ENCODE measurements at regions not wholly inside any gene's neighbourhood (a gene's known extent, or its start where the extent isn't known, plus 50 kb on each side); places are given as distances from the start of the nearest gene placed in this dataset.

DNA sequence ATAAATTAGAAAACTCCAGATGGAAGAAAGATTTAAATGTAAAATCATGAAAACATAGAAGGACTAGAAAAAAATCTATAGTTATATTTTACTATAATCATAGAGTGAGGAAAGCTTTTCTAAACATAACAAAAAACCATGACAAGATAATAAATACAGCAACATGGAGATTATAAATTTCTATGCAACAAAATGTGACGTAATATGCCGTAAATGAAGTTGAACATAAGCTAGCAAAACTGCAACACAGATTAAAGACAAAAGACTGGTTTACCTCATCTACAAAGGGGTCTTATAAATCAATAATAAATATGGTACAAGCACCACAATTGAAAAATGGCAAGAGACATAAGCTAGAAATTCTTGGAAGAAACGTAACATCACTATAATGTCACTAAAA, 140.4 kb downstream of the C4orf33 start:
- H3K9me3 ChIP-seq (ENCODE audit: low read depth): no peaks in the 10 kb centered on the region
- TF ChIP-seq, protein P1, sequence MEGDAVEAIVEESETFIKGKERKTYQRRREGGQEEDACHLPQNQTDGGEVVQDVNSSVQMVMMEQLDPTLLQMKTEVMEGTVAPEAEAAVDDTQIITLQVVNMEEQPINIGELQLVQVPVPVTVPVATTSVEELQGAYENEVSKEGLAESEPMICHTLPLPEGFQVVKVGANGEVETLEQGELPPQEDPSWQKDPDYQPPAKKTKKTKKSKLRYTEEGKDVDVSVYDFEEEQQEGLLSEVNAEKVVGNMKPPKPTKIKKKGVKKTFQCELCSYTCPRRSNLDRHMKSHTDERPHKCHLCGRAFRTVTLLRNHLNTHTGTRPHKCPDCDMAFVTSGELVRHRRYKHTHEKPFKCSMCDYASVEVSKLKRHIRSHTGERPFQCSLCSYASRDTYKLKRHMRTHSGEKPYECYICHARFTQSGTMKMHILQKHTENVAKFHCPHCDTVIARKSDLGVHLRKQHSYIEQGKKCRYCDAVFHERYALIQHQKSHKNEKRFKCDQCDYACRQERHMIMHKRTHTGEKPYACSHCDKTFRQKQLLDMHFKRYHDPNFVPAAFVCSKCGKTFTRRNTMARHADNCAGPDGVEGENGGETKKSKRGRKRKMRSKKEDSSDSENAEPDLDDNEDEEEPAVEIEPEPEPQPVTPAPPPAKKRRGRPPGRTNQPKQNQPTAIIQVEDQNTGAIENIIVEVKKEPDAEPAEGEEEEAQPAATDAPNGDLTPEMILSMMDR (IDR thresholded peaks at IDR 0.05; ENCODE audit: poor library complexity): no peak
- TF ChIP-seq EZH2 (IDR thresholded peaks at IDR 0.05; ENCODE audit: borderline replicate concordance) (no peak), EZH2phosphoT487 (IDR thresholded peaks at IDR 0.05; ENCODE audit: low read depth, severe bottlenecking, unreplicated experiment) (no peak)
- no peaks in the 10 kb centered on the region for H4K20me1 ChIP-seq (ENCODE audit: insufficient read depth, poor library complexity, severe bottlenecking)
- no peak overlapping the region for H3K27ac ChIP-seq
- DNase-seq (ENCODE audit: low spot score): no peak
- peaks cover 10% of the 10 kb centered on the region for H3K4me1 ChIP-seq (ENCODE audit: insufficient read depth)
- no peak overlapping the region for H3K4me3 ChIP-seq
- 96% methylated on average over 3 of the region's 3 CpGs for WGBS (ENCODE audit: low lambda C conversion rate, missing lambda C conversion rate)
- H3K79me2 ChIP-seq: no peaks in the 10 kb centered on the region
- H3K27me3 ChIP-seq: no peaks in the 10 kb centered on the region
- no peaks in the 10 kb centered on the region for H3K36me3 ChIP-seq (replicated peaks; ENCODE audit: insufficient read depth, low read depth)
- no peak overlapping the region for H3K4me2 ChIP-seq
- no peaks in the 10 kb centered on the region for H3K9me2 ChIP-seq (replicated peaks; ENCODE audit: insufficient read depth)
- H2AFZ ChIP-seq: no peak overlapping the region

- Histone ChIP-seq H3K9me3 (ENCODE audit: low read depth) (no peaks in the 10 kb centered on the region), H3K4me2 (no peak overlapping the region), H3K4me1 (ENCODE audit: insufficient read depth) (no peaks in the 10 kb centered on the region), H3K4me3 (no peak overlapping the region), H2AFZ (peak overlapping the region; percentile 5), H3K79me2 (no peaks in the 10 kb centered on the region), H3K36me3 (replicated peaks; ENCODE audit: insufficient read depth, low read depth) (no peaks in the 10 kb centered on the region), H3K9me2 (replicated peaks; ENCODE audit: insufficient read depth) (no peaks in the 10 kb centered on the region), H3K27me3 (no peaks in the 10 kb centered on the region), H4K20me1 (ENCODE audit: insufficient read depth, poor library complexity, severe bottlenecking) (no peaks in the 10 kb centered on the region), H3K27ac (no peak overlapping the region)
- TF ChIP-seq EZH2 (IDR thresholded peaks at IDR 0.05; ENCODE audit: borderline replicate concordance) (no peak), EZH2phosphoT487 (IDR thresholded peaks at IDR 0.05; ENCODE audit: low read depth, severe bottlenecking, unreplicated experiment) (no peak)
- TF ChIP-seq, protein P1 (IDR thresholded peaks at IDR 0.05; ENCODE audit: poor library complexity): no peak
- DNase-seq (ENCODE audit: low spot score): peak; percentile 33
- 42% methylated on average over 3 of the region's 3 CpGs for WGBS (ENCODE audit: low lambda C conversion rate, missing lambda C conversion rate)
Observed at GRCh38 chr4:129239088-129239487, 143.1 kb downstream of the C4orf33 start.

- Histone ChIP-seq H4K20me1 (ENCODE audit: insufficient read depth, poor library complexity, severe bottlenecking) (no peaks in the 10 kb centered on the region), H3K4me1 (ENCODE audit: insufficient read depth) (no peaks in the 10 kb centered on the region), H3K4me3 (no peak overlapping the region), H3K27ac (no peak overlapping the region), H3K9me2 (replicated peaks; ENCODE audit: insufficient read depth) (no peaks in the 10 kb centered on the region), H2AFZ (no peak overlapping the region), H3K9me3 (ENCODE audit: low read depth) (no peaks in the 10 kb centered on the region), H3K79me2 (no peaks in the 10 kb centered on the region), H3K27me3 (no peaks in the 10 kb centered on the region), H3K36me3 (replicated peaks; ENCODE audit: insufficient read depth, low read depth) (no peaks in the 10 kb centered on the region), H3K4me2 (no peak overlapping the region)
- 73% methylated on average over 1 of the region's 1 CpG for WGBS (ENCODE audit: low lambda C conversion rate, missing lambda C conversion rate)
- DNase-seq (ENCODE audit: low spot score): peak; percentile 32
- TF ChIP-seq EZH2phosphoT487 (IDR thresholded peaks at IDR 0.05; ENCODE audit: low read depth, severe bottlenecking, unreplicated experiment) (no peak), EZH2 (IDR thresholded peaks at IDR 0.05; ENCODE audit: borderline replicate concordance) (no peak)
- TF ChIP-seq, protein P1 (IDR thresholded peaks at IDR 0.05; ENCODE audit: poor library complexity): no peak
Observed at GRCh38 chr4:129240816-129241215, 144.9 kb downstream of the C4orf33 start.

DNA sequence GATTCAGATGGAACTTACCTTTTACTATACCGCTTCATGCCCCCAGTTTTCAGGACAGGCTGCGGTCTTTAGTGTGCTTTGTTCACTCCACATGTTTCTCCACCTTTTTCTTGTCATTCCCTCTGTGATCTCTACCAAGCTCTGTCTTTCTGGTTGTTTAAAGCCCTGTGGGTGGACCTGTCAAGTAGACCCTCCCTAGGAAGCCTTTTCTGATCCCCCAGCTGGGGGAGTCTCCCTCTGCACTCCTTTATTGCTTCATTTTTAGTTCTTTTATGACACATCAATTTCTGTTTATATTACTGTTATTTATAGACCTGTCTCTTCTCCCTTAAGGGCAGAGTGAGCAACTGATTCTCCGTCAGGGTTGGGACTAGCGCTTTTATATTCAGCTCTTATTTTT, 150.2 kb downstream of the C4orf33 start:
- TF ChIP-seq, protein P1 (IDR thresholded peaks at IDR 0.05; ENCODE audit: poor library complexity): no peak
- no peak for TF ChIP-seq EZH2phosphoT487 (IDR thresholded peaks at IDR 0.05; ENCODE audit: low read depth, severe bottlenecking, unreplicated experiment)
- TF ChIP-seq EZH2 (IDR thresholded peaks at IDR 0.05; ENCODE audit: borderline replicate concordance): no peak
- Histone ChIP-seq H3K27ac (no peak overlapping the region), H3K4me2 (no peak overlapping the region), H3K9me2 (replicated peaks; ENCODE audit: insufficient read depth) (no peaks in the 10 kb centered on the region), H2AFZ (no peak overlapping the region), H3K36me3 (replicated peaks; ENCODE audit: insufficient read depth, low read depth) (no peaks in the 10 kb centered on the region), H3K27me3 (no peaks in the 10 kb centered on the region), H3K9me3 (ENCODE audit: low read depth) (no peaks in the 10 kb centered on the region), H3K79me2 (no peaks in the 10 kb centered on the region), H3K4me3 (no peak overlapping the region), H4K20me1 (ENCODE audit: insufficient read depth, poor library complexity, severe bottlenecking) (no peaks in the 10 kb centered on the region), H3K4me1 (ENCODE audit: insufficient read depth) (no peaks in the 10 kb centered on the region)
- WGBS (ENCODE audit: low lambda C conversion rate, missing lambda C conversion rate): 85% methylated on average over 4 of the region's 4 CpGs
- DNase-seq (ENCODE audit: low spot score): no peak

Data from hepatocyte (in vitro differentiated cells).